H1 (cell line): ENCODE measurements at regions not wholly inside any gene's neighbourhood (a gene's known extent, or its start where the extent isn't known, plus 50 kb on each side); places are given as distances from the start of the nearest gene placed in this dataset.

Source experiments
- CTCF ChIA-PET: fragments of 300-600 bp; sonication (Branson Sonifier 250); formaldehyde crosslinking; loops from one replicate; lab custom pipeline; 2021; ENCODE audit not compliant: partially characterized antibody; lab: Charles Lee
- POLR2A ChIA-PET: fragments of 300-600 bp; sonication (Branson Sonifier 250); formaldehyde crosslinking; loops from one replicate; lab custom pipeline; 2021; ENCODE audit warnings: inconsistent platforms; ENCODE audit not compliant: partially characterized antibody; lab: Charles Lee
- DNase-seq, 2 experiments: peaks; one replicate each; pipeline versions ENCODE4 v3.0.0 to v3.0.0-alpha.2; 2010 to 2022; ENCODE audit warnings: low spot score in 2 of 2, low read depth in 1 of 2, mixed read lengths in 1 of 2
- FAIRE-seq: peaks from 2 replicates; lab custom pipeline; 2011; peaks lifted over from hg19 to GRCh38; lab: Jason Lieb, UNC
- H2AFZ ChIP-seq: 2 replicates; pipeline ENCODE4 v1.8.1; 2012; ENCODE audit warnings: low read length, inconsistent platforms
- H2AK5ac ChIP-seq: 2 replicates; pipeline ENCODE4 v1.6.1; 2013; ENCODE audit warnings: low read depth, low read length
- H2BK120ac ChIP-seq: replicated peaks from 2 replicates; pipeline ENCODE3; 2013; ENCODE audit warnings: low read depth, low read length, inconsistent platforms
- H2BK12ac ChIP-seq: 2 replicates; pipeline ENCODE4 v1.6.1; 2013; ENCODE audit warnings: low read depth, low read length
- H2BK15ac ChIP-seq: 2 replicates; pipeline ENCODE4 v1.6.1; 2013; ENCODE audit warnings: low read length
- H2BK20ac ChIP-seq: 2 replicates; pipeline ENCODE4 v1.6.1; 2013; ENCODE audit warnings: low read length
- H2BK5ac ChIP-seq: 2 replicates; pipeline ENCODE4 v1.6.1; 2013; ENCODE audit warnings: low read depth, low read length
- H3K14ac ChIP-seq: 2 replicates; pipeline ENCODE4 v1.6.1; 2013; ENCODE audit warnings: inconsistent platforms; ENCODE audit not compliant: insufficient read length
- H3K18ac ChIP-seq: 2 replicates; pipeline ENCODE4 v1.6.1; 2013; ENCODE audit warnings: low read length; ENCODE audit errors: extremely low read depth
- H3K23ac ChIP-seq: 2 replicates; pipeline ENCODE4 v1.6.1; 2013; ENCODE audit warnings: inconsistent platforms; ENCODE audit not compliant: insufficient read length
- H3K23me2 ChIP-seq: 2 replicates; pipeline ENCODE4 v1.6.1; 2013; ENCODE audit warnings: low read depth, low read length
- H3K27ac ChIP-seq: 2 replicates; pipeline ENCODE4 v1.6.1; 2011; ENCODE audit warnings: low read depth, low read length, inconsistent platforms
- H3K27me3 ChIP-seq, 4 experiments: replicated peaks in 1 of 4; 1 replicate in 1 of 4; 2 replicates in 3 of 4; pipeline versions ENCODE4 v1.6.1 to v1.8.1; 2011 to 2013; ENCODE audit warnings: low read length in 3 of 4, mild to moderate bottlenecking in 3 of 4, inconsistent platforms in 2 of 4, mixed read lengths in 2 of 4, moderate library complexity in 1 of 4; ENCODE audit not compliant: control insufficient read depth in 3 of 4, insufficient read depth in 3 of 4; ENCODE audit errors: extremely low read depth in 1 of 4
- H3K36me3 ChIP-seq, 4 experiments: 2 replicates each; pipeline versions ENCODE4 v1.6.1 to v1.8.1; 2011 to 2013; ENCODE audit warnings: mild to moderate bottlenecking in 4 of 4, low read length in 3 of 4, moderate library complexity in 2 of 4, control low read depth in 1 of 4, inconsistent platforms in 1 of 4; ENCODE audit not compliant: insufficient read depth in 4 of 4, control insufficient read depth in 2 of 4
- H3K4ac ChIP-seq: replicated peaks from 2 replicates; pipeline ENCODE3; 2013; ENCODE audit warnings: low read length, low read depth, mixed read lengths, inconsistent platforms; ENCODE audit not compliant: insufficient read length
- H3K4me1 ChIP-seq, 4 experiments: replicated peaks in 1 of 4; 1 replicate in 1 of 4; 2 replicates in 3 of 4; pipeline versions ENCODE4 v1.6.1 to v1.8.1; 2011 to 2013; ENCODE audit warnings: low read length in 3 of 4, inconsistent platforms in 2 of 4, mixed read lengths in 1 of 4; ENCODE audit not compliant: insufficient read depth in 4 of 4, control insufficient read depth in 3 of 4
- H3K4me2 ChIP-seq, 2 experiments: 2 replicates each; pipeline versions ENCODE4 v1.6.1 to v1.8.1; 2011 to 2013; ENCODE audit warnings: low read depth in 2 of 2, low read length in 2 of 2, control low read depth in 1 of 2, inconsistent platforms in 1 of 2, mild to moderate bottlenecking in 1 of 2; ENCODE audit not compliant: insufficient read depth in 1 of 2
- H3K4me3 ChIP-seq, 4 experiments: fragments of 200-600, 300-600 bp in 1 of 4; sonication (generic), shearing (Covaris generic), sonication (Bioruptor Twin) in 1 of 4; 2 replicates each; pipeline versions ENCODE4 v1.5.1 to v1.8.1; 2011 to 2016; ENCODE audit warnings: low read length in 4 of 4, low read depth in 3 of 4, control low read depth in 2 of 4, inconsistent platforms in 2 of 4, mild to moderate bottlenecking in 2 of 4, mixed read lengths in 1 of 4, moderate library complexity in 1 of 4; ENCODE audit not compliant: insufficient read depth in 2 of 4; ENCODE audit errors: extremely low read depth in 1 of 4
- H3K56ac ChIP-seq: replicated peaks from 2 replicates; pipeline ENCODE3; 2013; ENCODE audit warnings: low read depth, mild to moderate bottlenecking, mixed read lengths, low read length, inconsistent platforms; ENCODE audit not compliant: insufficient read length
- H3K79me1 ChIP-seq: 2 replicates; pipeline ENCODE4 v1.6.1; 2013; ENCODE audit warnings: low read depth, low read length, control low read depth
- H3K79me2 ChIP-seq, 2 experiments: 2 replicates each; pipeline versions ENCODE4 v1.6.1 to v1.8.1; 2012 to 2013; ENCODE audit warnings: low read length in 2 of 2, mild to moderate bottlenecking in 2 of 2, inconsistent platforms in 1 of 2; ENCODE audit not compliant: insufficient read depth in 2 of 2, control insufficient read depth in 1 of 2
- H3K9ac ChIP-seq, 4 experiments: replicated peaks in 1 of 4; 1 replicate in 1 of 4; 2 replicates in 3 of 4; pipeline versions ENCODE4 v1.6.1 to v1.8.1; 2011 to 2013; ENCODE audit warnings: low read depth in 3 of 4, low read length in 3 of 4, control low read depth in 2 of 4, mild to moderate bottlenecking in 2 of 4, moderate library complexity in 2 of 4, inconsistent platforms in 1 of 4; ENCODE audit errors: extremely low read depth in 1 of 4
- H3K9me3 ChIP-seq, 2 experiments: 2 replicates each; pipeline versions ENCODE4 v1.6.1 to v1.8.1; 2012 to 2013; ENCODE audit warnings: mild to moderate bottlenecking in 2 of 2, moderate library complexity in 2 of 2, control low read depth in 1 of 2, inconsistent platforms in 1 of 2, low read depth in 1 of 2, low read length in 1 of 2, mixed read lengths in 1 of 2; ENCODE audit not compliant: insufficient read depth in 2 of 2
- H4K20me1 ChIP-seq, 2 experiments: replicated peaks in 1 of 2; 2 replicates each; pipeline versions ENCODE3 to v1.8.1; 2011 to 2013; ENCODE audit warnings: inconsistent platforms in 2 of 2, low read length in 2 of 2, mild to moderate bottlenecking in 1 of 2; ENCODE audit not compliant: insufficient read depth in 2 of 2, control insufficient read depth in 1 of 2
- H4K5ac ChIP-seq: 2 replicates; pipeline ENCODE4 v1.6.1; 2013; ENCODE audit warnings: low read length, low read depth, mixed read lengths, inconsistent platforms; ENCODE audit not compliant: insufficient read length
- H4K8ac ChIP-seq: 2 replicates; pipeline ENCODE4 v1.8.0; 2013; ENCODE audit warnings: mild to moderate bottlenecking, moderate library complexity, low read length, inconsistent platforms; ENCODE audit not compliant: insufficient read depth; ENCODE audit errors: extremely low read depth
- H4K91ac ChIP-seq: replicated peaks from 2 replicates; pipeline ENCODE3; 2013; ENCODE audit warnings: low read length, mixed read lengths, inconsistent platforms; ENCODE audit not compliant: insufficient read length
- ATF3 ChIP-seq: IDR thresholded peaks from 2 replicates; pipeline ENCODE4 v1.6.1; 2011; ENCODE audit warnings: low read depth, mild to moderate bottlenecking, low read length; ENCODE audit not compliant: insufficient read depth
- E2F6 ChIP-seq: IDR thresholded peaks from 2 replicates; pipeline ENCODE4 v1.6.1; 2012; ENCODE audit warnings: inconsistent platforms
- EGR1 ChIP-seq: IDR thresholded peaks from 2 replicates; pipeline ENCODE4 v1.6.1; 2011; ENCODE audit warnings: low read depth, low read length, borderline replicate concordance
- EZH2 ChIP-seq: fragments of 200-600 bp; sonication (generic); IDR thresholded peaks from 2 replicates; pipeline ENCODE4 v1.7.1; 2012; ENCODE audit warnings: low read depth, mild to moderate bottlenecking, moderate library complexity, low read length, inconsistent platforms; ENCODE audit not compliant: severe bottlenecking
- HDAC2 ChIP-seq, 2 experiments: fragments of 300-600 bp in 1 of 2; sonication (generic) in 1 of 2; IDR thresholded peaks; 2 replicates each; pipeline ENCODE4 v1.6.1; 2011 to 2012; ENCODE audit warnings: low read depth in 2 of 2, low read length in 2 of 2, mild to moderate bottlenecking in 2 of 2, moderate library complexity in 2 of 2, borderline replicate concordance in 1 of 2, inconsistent platforms in 1 of 2
- HDAC6 ChIP-seq: IDR thresholded peaks from one replicate; pipeline ENCODE4 v1.7.1; 2012; ENCODE audit warnings: low read depth, mild to moderate bottlenecking, inconsistent platforms, low read length, moderate library complexity
- KDM1A ChIP-seq: fragments of 200-600, 300-600 bp; sonication (generic); IDR thresholded peaks from 2 replicates; pipeline ENCODE4 v1.7.1; 2016; ENCODE audit warnings: mild to moderate bottlenecking, low read length, borderline replicate concordance
- POU5F1 ChIP-seq: IDR thresholded peaks from 2 replicates; pipeline ENCODE4 v1.6.1; 2011; ENCODE audit warnings: low read depth, mild to moderate bottlenecking, low read length, moderate library complexity
- RBBP5 ChIP-seq: IDR thresholded peaks from 2 replicates; pipeline ENCODE4 v1.7.1; 2012; ENCODE audit warnings: low read depth, mild to moderate bottlenecking, inconsistent platforms, low read length, moderate library complexity, borderline replicate concordance
- USF2 ChIP-seq: IDR thresholded peaks from 2 replicates; pipeline ENCODE4 v1.6.1; 2011; ENCODE audit warnings: low read length, improper control_type of control experiment
- WGBS, 2 experiments: shearing (Covaris generic) in 1 of 2; methylation state at CpG; one replicate each; pipeline versions ENCODE4 v1.1.6 to v1.1.7; 2013 to 2015; ENCODE audit warnings: low lambda C conversion rate in 2 of 2, mixed read lengths in 2 of 2, inconsistent platforms in 1 of 2, low coverage in 1 of 2, missing lambda C conversion rate in 1 of 2; ENCODE audit not compliant: insufficient replicate concordance in 2 of 2, insufficient coverage in 1 of 2, insufficient read length in 1 of 2; ENCODE audit errors: extremely low coverage in 1 of 2, missing lambda C conversion rate in 1 of 2; 5-methylcytosine and 5-hydroxymethylcytosine counted together

GRCh38 chr5:104052558-104053352 is 490.2 kb upstream of the NUDT12 start:
- POLR2A ChIA-PET: no interaction called here
- Histone ChIP-seq H4K5ac (no peak overlapping the region), H2BK5ac (no peak overlapping the region), H4K8ac (no peak overlapping the region), H2BK120ac (no peak overlapping the region), H4K20me1 (no peaks in the 10 kb centered on the region), H2AFZ (no peak overlapping the region), H3K4ac (no peak overlapping the region), H3K23me2 (no peaks in the 10 kb centered on the region), H2BK12ac (no peak overlapping the region), H3K9me3 (no peaks in the 10 kb centered on the region), H3K36me3 (no peaks in the 10 kb centered on the region), H3K79me1 (no peaks in the 10 kb centered on the region), H3K56ac (no peak overlapping the region), H3K14ac (no peak overlapping the region), H3K27ac (no peak overlapping the region), H2BK15ac (no peak overlapping the region), H3K27me3 (no peaks in the 10 kb centered on the region), H3K79me2 (no peaks in the 10 kb centered on the region), H3K23ac (no peak overlapping the region), H3K18ac (no peak overlapping the region), H3K4me1 (no peaks in the 10 kb centered on the region), H3K4me2 (no peak overlapping the region), H2BK20ac (no peak overlapping the region), H2AK5ac (no peak overlapping the region), H4K91ac (no peak overlapping the region), H3K9ac (no peak overlapping the region), H3K4me3 (no peak overlapping the region)
- FAIRE-seq: no peak
- WGBS, 2 experiments: 89% methylated on average over 7 of the region's 7 CpGs; no CpG with 5 or more reads in 1 of the 2 experiments
- DNase-seq: no peak
- CTCF ChIA-PET: no interaction called here
- TF ChIP-seq ATF3: no peak
- no peak for TF ChIP-seq E2F6
- TF ChIP-seq USF2: no peak
- TF ChIP-seq KDM1A: no peak
- TF ChIP-seq RBBP5: no peak
- no peak for TF ChIP-seq HDAC6
- TF ChIP-seq HDAC2 (IDR thresholded peaks at IDR 0.05; ENCODE audit: borderline replicate concordance in 1 of 2, low read depth in 2 of 2, low read length in 2 of 2): no peak
- no peak for TF ChIP-seq POU5F1
- TF ChIP-seq EGR1: no peak
- TF ChIP-seq EZH2: no peak
